PFSK-1 (cell line): ENCODE measurements at regions not wholly inside any gene's neighbourhood (a gene's known extent, or its start where the extent isn't known, plus 50 kb on each side); places are given as distances from the start of the nearest gene placed in this dataset.

ENCODE experiments used
- FOXP2 ChIP-seq: optimal IDR thresholded peaks from 2 replicates; pipeline ENCODE3; 2011; ENCODE audit warnings: borderline replicate concordance, control low read depth, inconsistent platforms; ENCODE audit not compliant: insufficient read depth; ENCODE audit errors: extremely low read length, extremely low read depth
- POLR2AphosphoS5 ChIP-seq: IDR thresholded peaks from 2 replicates; pipeline ENCODE4 v1.6.1; 2012; ENCODE audit warnings: low read depth, mild to moderate bottlenecking, control low read depth, low read length, moderate library complexity
- REST ChIP-seq, 2 experiments: IDR thresholded peaks; 2 replicates each; pipeline versions ENCODE4 v1.6.1 to v1.8.0; 2011 to 2012; ENCODE audit warnings: low read depth in 2 of 2, low read length in 2 of 2, control low read depth in 1 of 2, inconsistent platforms in 1 of 2, mild to moderate bottlenecking in 1 of 2, moderate library complexity in 1 of 2; ENCODE audit not compliant: insufficient read depth in 1 of 2
- SIN3A ChIP-seq: IDR thresholded peaks from 2 replicates; pipeline ENCODE4 v1.6.1; 2012; ENCODE audit warnings: mild to moderate bottlenecking, low read length, moderate library complexity, borderline replicate concordance; ENCODE audit not compliant: insufficient read depth
- TAF1 ChIP-seq: IDR thresholded peaks from 2 replicates; pipeline ENCODE4 v1.6.1; 2012; ENCODE audit warnings: low read length, control low read depth, borderline replicate concordance; ENCODE audit not compliant: insufficient read depth

DNA sequence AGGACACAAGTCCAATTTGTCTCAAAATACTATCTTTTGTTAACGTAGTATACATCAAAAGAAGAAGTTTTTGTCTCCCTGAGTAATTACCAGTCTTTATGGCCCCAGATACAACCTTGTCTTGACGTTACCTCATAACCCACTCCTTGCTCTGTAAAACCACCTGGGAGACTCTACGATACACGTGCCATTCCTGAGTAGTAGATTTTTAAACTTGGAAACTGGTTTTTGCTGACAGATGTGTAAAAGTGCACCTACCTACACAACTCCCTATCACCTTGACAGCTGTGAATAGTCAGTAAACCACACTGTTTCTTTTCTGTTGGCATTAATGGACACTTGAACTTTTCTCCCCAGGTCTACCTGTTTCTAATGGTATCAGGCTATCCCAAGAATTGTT lies 51.7 kb upstream of the RARB start:
- TF ChIP-seq POLR2AphosphoS5 (no peak), FOXP2 (no peak), SIN3A (no peak), TAF1 (no peak), REST (IDR thresholded peaks at IDR 0.05; ENCODE audit: insufficient read depth in 1 of 2, low read depth in 2 of 2, low read length in 2 of 2) (no peak)

DNA sequence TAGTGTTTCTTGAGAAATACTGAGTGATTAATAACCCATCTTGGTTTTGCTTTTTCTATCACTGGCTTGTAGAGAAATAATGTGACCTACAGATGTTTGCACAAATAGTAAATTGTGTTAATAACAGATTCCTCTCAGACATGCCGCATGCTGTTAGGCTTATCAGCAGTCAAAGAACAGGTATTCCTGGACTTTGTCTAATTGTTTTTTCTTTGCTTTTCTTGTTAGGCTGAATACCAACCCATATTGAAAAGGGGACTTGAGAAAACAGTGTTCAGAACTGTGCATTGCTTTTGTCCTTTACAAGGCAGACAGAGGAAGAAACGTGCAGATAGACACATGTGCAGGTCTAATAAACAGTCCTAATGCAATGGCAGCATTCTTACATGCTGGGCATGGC lies 51.0 kb upstream of the RARB start:
- TF ChIP-seq FOXP2 (no peak), REST (IDR thresholded peaks at IDR 0.05; ENCODE audit: insufficient read depth in 1 of 2, low read depth in 2 of 2, low read length in 2 of 2) (no peak), SIN3A (no peak), TAF1 (no peak), POLR2AphosphoS5 (no peak)
